Kidney epithelial cell (primary cell): ENCODE measurements at regions not wholly inside any gene's neighbourhood (a gene's known extent, or its start where the extent isn't known, plus 50 kb on each side); places are given as distances from the start of the nearest gene placed in this dataset.

Experiments
- DNase-seq: peaks from one replicate; pipeline ENCODE4 v3.0.0-alpha.2; 2010; ENCODE audit warnings: low read depth
- H3K27me3 ChIP-seq: 2 replicates; pipeline ENCODE4 v1.6.0; 2011; ENCODE audit warnings: low read length; ENCODE audit not compliant: control insufficient read depth, insufficient read depth
- H3K36me3 ChIP-seq: 2 replicates; pipeline ENCODE4 v1.5.1; 2011; ENCODE audit warnings: low read length; ENCODE audit not compliant: control insufficient read depth, insufficient read depth
- H3K4me3 ChIP-seq: 2 replicates; pipeline ENCODE4 v1.5.1; 2011; ENCODE audit warnings: low read depth, mild to moderate bottlenecking, control low read depth, low read length
- CTCF ChIP-seq: IDR thresholded peaks from 2 replicates; pipeline ENCODE4 v1.5.1; 2011; ENCODE audit warnings: mild to moderate bottlenecking, moderate library complexity, low read length, control low read depth, inconsistent platforms; ENCODE audit not compliant: insufficient read depth, poor library complexity, severe bottlenecking

GRCh38 chr3:155010416-155010815 is 69.7 kb upstream of the MME start:
- no peak for TF ChIP-seq CTCF
- H3K4me3 ChIP-seq = no peak overlapping the region
- no peaks in the 10 kb centered on the region for H3K36me3 ChIP-seq
- no peak for DNase-seq
- H3K27me3 ChIP-seq = no peaks in the 10 kb centered on the region

GRCh38 chr3:155009217-155009616 is 70.9 kb upstream of the MME start:
- no peak for TF ChIP-seq CTCF
- Histone ChIP-seq H3K36me3 (no peaks in the 10 kb centered on the region), H3K4me3 (no peak overlapping the region), H3K27me3 (no peaks in the 10 kb centered on the region)
- no peak for DNase-seq

- TF ChIP-seq CTCF = no peak
- no peak overlapping the region for H3K4me3 ChIP-seq
- no peaks in the 10 kb centered on the region for H3K36me3 ChIP-seq
- H3K27me3 ChIP-seq = no peaks in the 10 kb centered on the region
- DNase-seq = no peak
These were observed 72.4 kb upstream of the MME start for GRCh38 chr3:155007729-155008128.

- no peak for DNase-seq
- no peak overlapping the region for H3K4me3 ChIP-seq
- H3K27me3 ChIP-seq = no peaks in the 10 kb centered on the region
- H3K36me3 ChIP-seq = no peaks in the 10 kb centered on the region
- no peak for TF ChIP-seq CTCF
These were observed 78.7 kb upstream of the MME start for GRCh38 chr3:155001289-155002010.

GRCh38 chr3:154992655-154993054 is 87.5 kb upstream of the MME start:
- H3K4me3 ChIP-seq = no peak overlapping the region
- no peak for DNase-seq
- H3K27me3 ChIP-seq = no peaks in the 10 kb centered on the region
- TF ChIP-seq CTCF = no peak
- H3K36me3 ChIP-seq = no peaks in the 10 kb centered on the region

- no peak overlapping the region for H3K4me3 ChIP-seq
- H3K27me3 ChIP-seq = no peaks in the 10 kb centered on the region
- no peak for TF ChIP-seq CTCF
- no peaks in the 10 kb centered on the region for H3K36me3 ChIP-seq
- no peak for DNase-seq
These were observed 89.6 kb upstream of the MME start for GRCh38 chr3:154990543-154990942.
